ENCODE measurements at regions not wholly inside any gene's neighbourhood (a gene's known extent, or its start where the extent isn't known, plus 50 kb on each side); places are given as distances from the start of the nearest gene placed in this dataset.

GRCh38 chr5:53819482-53819881 lies 259.0 kb downstream of the NDUFS4 start:
- Histone ChIP-seq H2BK15ac (ENCODE audit: low read length) (no peak overlapping the region), H4K91ac (replicated peaks; ENCODE audit: insufficient read length, low read length) (no peak overlapping the region), H3K36me3 (ENCODE audit: control insufficient read depth in 2 of 4, insufficient read depth in 4 of 4, low read length in 3 of 4) (no peaks in the 10 kb centered on the region; a peak in 1 of 8 replicates), H3K9me3 (ENCODE audit: insufficient read depth in 2 of 2, low read depth in 1 of 2, low read length in 1 of 2) (no peaks in the 10 kb centered on the region), H3K4me1 (replicated peaks in 1 of 4; ENCODE audit: control insufficient read depth in 3 of 4, insufficient read depth in 4 of 4, low read length in 3 of 4) (peaks cover 0 to 4% (median 2%) of the 10 kb centered on the region in 4 experiments; a peak in 3 of 7 replicates), H4K8ac (ENCODE audit: extremely low read depth, insufficient read depth, low read length) (no peak overlapping the region), H2BK12ac (ENCODE audit: low read depth, low read length) (no peak overlapping the region), H3K4ac (replicated peaks; ENCODE audit: insufficient read length, low read depth, low read length) (no peak overlapping the region), H3K23me2 (ENCODE audit: low read depth, low read length) (no peaks in the 10 kb centered on the region), H2BK120ac (replicated peaks; ENCODE audit: low read depth, low read length) (no peak overlapping the region), H3K23ac (ENCODE audit: insufficient read length) (no peak overlapping the region), H3K4me2 (ENCODE audit: insufficient read depth in 1 of 2, low read depth in 2 of 2, low read length in 2 of 2) (no peak overlapping the region), H4K5ac (ENCODE audit: insufficient read length, low read depth, low read length) (no peak overlapping the region), H3K79me1 (ENCODE audit: low read depth, low read length) (no peaks in the 10 kb centered on the region), H3K27ac (ENCODE audit: low read depth, low read length) (no peak overlapping the region), H2BK5ac (ENCODE audit: low read depth, low read length) (no peak overlapping the region), H2AK5ac (ENCODE audit: low read depth, low read length) (no peak overlapping the region), H3K18ac (ENCODE audit: extremely low read depth, low read length) (no peak overlapping the region), H4K20me1 (replicated peaks in 1 of 2; ENCODE audit: control insufficient read depth in 1 of 2, insufficient read depth in 2 of 2, low read length in 2 of 2) (no peaks in the 10 kb centered on the region), H3K27me3 (replicated peaks in 1 of 4; ENCODE audit: control insufficient read depth in 3 of 4, extremely low read depth in 1 of 4, insufficient read depth in 3 of 4, low read length in 3 of 4) (no peaks in the 10 kb centered on the region), H3K56ac (replicated peaks; ENCODE audit: insufficient read length, low read depth, low read length) (no peak overlapping the region), H3K9ac (replicated peaks in 1 of 4; ENCODE audit: extremely low read depth in 1 of 4, low read depth in 3 of 4, low read length in 3 of 4) (no peak overlapping the region), H2AFZ (ENCODE audit: low read length) (no peak overlapping the region), H3K79me2 (ENCODE audit: control insufficient read depth in 1 of 2, insufficient read depth in 2 of 2, low read length in 2 of 2) (no peaks in the 10 kb centered on the region), H3K4me3 (ENCODE audit: extremely low read depth in 1 of 4, insufficient read depth in 2 of 4, low read depth in 3 of 4, low read length in 4 of 4) (no peak overlapping the region), H3K14ac (ENCODE audit: insufficient read length) (no peak overlapping the region), H2BK20ac (ENCODE audit: low read length) (no peak overlapping the region)
- FAIRE-seq (no peak), DNase-seq (ENCODE audit: low read depth in 1 of 2, low spot score in 2 of 2) (no peak)
- CTCF ChIA-PET (ENCODE audit: partially characterized antibody): no interaction called here
- TF ChIP-seq SAP30 (IDR thresholded peaks at IDR 0.05; ENCODE audit: insufficient read depth, insufficient replicate concordance, low read length): no peak
- TF ChIP-seq RBBP5 (IDR thresholded peaks at IDR 0.05; ENCODE audit: borderline replicate concordance, low read depth, low read length): no peak
- POLR2A ChIA-PET (ENCODE audit: partially characterized antibody): no interaction called here
- 92% methylated on average over 8 of the region's 8 CpGs; no CpG with 5 or more reads in 1 of the 2 experiments for WGBS, 2 experiments (ENCODE audit: extremely low coverage in 1 of 2, insufficient coverage in 1 of 2, insufficient read length in 1 of 2, insufficient replicate concordance in 2 of 2, low coverage in 1 of 2, low lambda C conversion rate in 2 of 2, missing lambda C conversion rate in 1 of 2)
